ENCODE measurements at regions not wholly inside any gene's neighbourhood (a gene's known extent, or its start where the extent isn't known, plus 50 kb on each side); places are given as distances from the start of the nearest gene placed in this dataset.

DNA sequence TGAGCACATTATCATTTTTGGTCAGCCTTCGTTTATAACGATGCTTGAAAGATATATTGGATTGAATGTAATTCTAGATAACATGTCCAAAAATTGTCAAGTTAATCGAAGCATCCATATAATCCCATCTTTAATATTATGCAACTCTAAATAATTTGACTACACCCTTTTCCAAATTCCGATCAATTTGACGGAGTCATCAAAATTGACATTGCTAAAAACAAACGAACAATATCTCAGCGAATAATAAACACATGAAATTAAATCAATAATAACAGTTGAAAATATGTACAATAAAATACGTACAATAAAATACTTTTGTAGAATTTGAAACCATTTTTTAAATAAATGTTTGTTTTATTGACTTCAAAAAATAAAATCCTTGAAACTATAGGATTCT is 1516.4 kb downstream of the EFNB2 start:
- Histone ChIP-seq H3K27me3 (ENCODE audit: control insufficient read depth, low read length) (no peaks in the 10 kb centered on the region), H3K4me2 (ENCODE audit: low read length) (no peak overlapping the region), H3K9me3 (ENCODE audit: control insufficient read depth, insufficient read depth, low read length) (peaks cover 3% of the 10 kb centered on the region; the same call in 1 of the 2 replicates), H3K9me2 (replicated peaks; ENCODE audit: control insufficient read depth, low read length) (no peaks in the 10 kb centered on the region), H3K4me1 (ENCODE audit: control insufficient read depth, low read length) (no peaks in the 10 kb centered on the region), H3K27ac (ENCODE audit: low read depth, low read length) (no peak overlapping the region), H4K20me1 (ENCODE audit: control insufficient read depth, insufficient read depth, low read depth, low read length) (no peaks in the 10 kb centered on the region), H3K36me3 (ENCODE audit: control insufficient read depth, low read length) (no peaks in the 10 kb centered on the region), H3F3A (ENCODE audit: control insufficient read depth, insufficient read depth) (no peaks in the 10 kb centered on the region), H3K79me2 (ENCODE audit: control insufficient read depth, low read length) (no peaks in the 10 kb centered on the region), H3K4me3 (ENCODE audit: low read length) (no peak overlapping the region)
- TF ChIP-seq, protein P1, sequence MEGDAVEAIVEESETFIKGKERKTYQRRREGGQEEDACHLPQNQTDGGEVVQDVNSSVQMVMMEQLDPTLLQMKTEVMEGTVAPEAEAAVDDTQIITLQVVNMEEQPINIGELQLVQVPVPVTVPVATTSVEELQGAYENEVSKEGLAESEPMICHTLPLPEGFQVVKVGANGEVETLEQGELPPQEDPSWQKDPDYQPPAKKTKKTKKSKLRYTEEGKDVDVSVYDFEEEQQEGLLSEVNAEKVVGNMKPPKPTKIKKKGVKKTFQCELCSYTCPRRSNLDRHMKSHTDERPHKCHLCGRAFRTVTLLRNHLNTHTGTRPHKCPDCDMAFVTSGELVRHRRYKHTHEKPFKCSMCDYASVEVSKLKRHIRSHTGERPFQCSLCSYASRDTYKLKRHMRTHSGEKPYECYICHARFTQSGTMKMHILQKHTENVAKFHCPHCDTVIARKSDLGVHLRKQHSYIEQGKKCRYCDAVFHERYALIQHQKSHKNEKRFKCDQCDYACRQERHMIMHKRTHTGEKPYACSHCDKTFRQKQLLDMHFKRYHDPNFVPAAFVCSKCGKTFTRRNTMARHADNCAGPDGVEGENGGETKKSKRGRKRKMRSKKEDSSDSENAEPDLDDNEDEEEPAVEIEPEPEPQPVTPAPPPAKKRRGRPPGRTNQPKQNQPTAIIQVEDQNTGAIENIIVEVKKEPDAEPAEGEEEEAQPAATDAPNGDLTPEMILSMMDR (IDR thresholded peaks at IDR 0.05; ENCODE audit: low read depth, low read length, poor library complexity, severe bottlenecking) = no peak
- TF ChIP-seq EZH2phosphoT487 (IDR thresholded peaks at IDR 0.05; ENCODE audit: borderline replicate concordance, low read length) = no peak

DNA sequence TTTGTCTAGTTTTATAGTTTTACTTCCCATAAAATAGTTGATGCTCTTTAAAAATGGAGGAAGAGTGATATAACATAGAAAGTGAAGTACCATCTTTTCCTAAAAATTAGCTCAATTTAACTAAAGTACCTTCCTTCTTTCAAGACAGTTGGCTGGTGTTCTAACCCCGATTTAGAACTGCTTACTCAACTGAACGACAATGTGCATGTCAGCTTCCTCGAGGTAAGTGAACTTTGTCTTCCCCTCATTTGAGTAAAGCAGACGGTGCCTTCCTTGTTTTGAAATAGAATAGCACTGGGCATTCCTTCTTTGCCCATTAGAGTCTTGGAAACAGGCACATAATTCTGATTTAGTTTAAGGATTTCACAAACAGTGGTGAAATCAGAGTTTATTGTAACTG is 1519.2 kb downstream of the EFNB2 start:
- no peak for TF ChIP-seq EZH2phosphoT487 (IDR thresholded peaks at IDR 0.05; ENCODE audit: borderline replicate concordance, low read length)
- TF ChIP-seq, protein P1 (IDR thresholded peaks at IDR 0.05; ENCODE audit: low read depth, low read length, poor library complexity, severe bottlenecking) = no peak
- no peaks in the 10 kb centered on the region for H3K27me3 ChIP-seq (ENCODE audit: control insufficient read depth, low read length)
- H4K20me1 ChIP-seq (ENCODE audit: control insufficient read depth, insufficient read depth, low read depth, low read length) = no peaks in the 10 kb centered on the region
- no peaks in the 10 kb centered on the region for H3F3A ChIP-seq (ENCODE audit: control insufficient read depth, insufficient read depth)
- H3K4me1 ChIP-seq (ENCODE audit: control insufficient read depth, low read length) = no peaks in the 10 kb centered on the region
- H3K79me2 ChIP-seq (ENCODE audit: control insufficient read depth, low read length) = no peaks in the 10 kb centered on the region
- H3K9me2 ChIP-seq (replicated peaks; ENCODE audit: control insufficient read depth, low read length) = no peaks in the 10 kb centered on the region
- no peaks in the 10 kb centered on the region for H3K9me3 ChIP-seq (ENCODE audit: control insufficient read depth, insufficient read depth, low read length)
- H3K4me3 ChIP-seq (ENCODE audit: low read length) = no peak overlapping the region
- no peak overlapping the region for H3K4me2 ChIP-seq (ENCODE audit: low read length)
- no peaks in the 10 kb centered on the region for H3K36me3 ChIP-seq (ENCODE audit: control insufficient read depth, low read length)
- H3K27ac ChIP-seq (ENCODE audit: low read depth, low read length) = no peak overlapping the region

DNA sequence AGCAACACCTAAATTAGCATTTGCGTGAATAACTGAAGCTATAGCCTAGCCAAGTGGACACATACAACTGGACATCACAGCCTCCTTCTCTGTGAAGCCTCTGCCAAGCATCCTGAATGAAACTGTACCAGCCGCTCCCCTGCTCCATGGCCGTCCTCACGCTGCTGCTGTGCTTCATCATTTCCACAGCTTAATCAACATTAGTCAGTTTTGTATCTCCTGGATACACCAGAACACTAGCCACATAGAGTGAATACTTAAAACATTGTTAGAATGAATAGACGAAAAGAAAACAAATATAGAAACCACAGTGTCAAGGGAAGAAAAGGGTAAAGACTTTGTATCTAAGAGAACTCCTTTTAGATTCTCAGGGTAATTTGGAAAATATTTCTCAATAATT is 1526.9 kb downstream of the EFNB2 start:
- no peak for TF ChIP-seq EZH2phosphoT487 (IDR thresholded peaks at IDR 0.05; ENCODE audit: borderline replicate concordance, low read length)
- TF ChIP-seq, protein P1 (IDR thresholded peaks at IDR 0.05; ENCODE audit: low read depth, low read length, poor library complexity, severe bottlenecking) = no peak
- Histone ChIP-seq H3K36me3 (ENCODE audit: control insufficient read depth, low read length) (no peaks in the 10 kb centered on the region), H3K4me2 (ENCODE audit: low read length) (no peak overlapping the region), H3K4me3 (ENCODE audit: low read length) (no peak overlapping the region), H3K79me2 (ENCODE audit: control insufficient read depth, low read length) (no peaks in the 10 kb centered on the region), H4K20me1 (ENCODE audit: control insufficient read depth, insufficient read depth, low read depth, low read length) (no peaks in the 10 kb centered on the region), H3K9me2 (replicated peaks; ENCODE audit: control insufficient read depth, low read length) (no peaks in the 10 kb centered on the region), H3K27ac (ENCODE audit: low read depth, low read length) (no peak overlapping the region), H3K4me1 (ENCODE audit: control insufficient read depth, low read length) (no peaks in the 10 kb centered on the region), H3K27me3 (ENCODE audit: control insufficient read depth, low read length) (no peaks in the 10 kb centered on the region), H3F3A (ENCODE audit: control insufficient read depth, insufficient read depth) (no peaks in the 10 kb centered on the region), H3K9me3 (ENCODE audit: control insufficient read depth, insufficient read depth, low read length) (no peaks in the 10 kb centered on the region)
